CD4-positive, CD25-positive, alpha-beta regulatory T cell (primary cell): ENCODE measurements at regions not wholly inside any gene's neighbourhood (a gene's known extent, or its start where the extent isn't known, plus 50 kb on each side); places are given as distances from the start of the nearest gene placed in this dataset.

Experiments
- ATAC-seq, 2 donors: fragments of 150-1000 bp; cut with Tn5 transposase; one replicate each; pipeline ENCODE4 v1.10.0; 2021; ENCODE audit warnings: low read depth in 2 of 2, moderate number of reproducible peaks in 2 of 2, moderate library complexity in 1 of 2
- DNase-seq, 3 donors: peaks; one replicate each; pipeline versions ENCODE4 v3.0.0 to v3.0.0-alpha.2; 2012 to 2022; ENCODE audit warnings: mixed read lengths in 1 of 3
- H3K27ac ChIP-seq: one replicate; pipeline ENCODE4 v1.7.0; 2013; ENCODE audit warnings: mild to moderate bottlenecking, low read length; ENCODE audit not compliant: insufficient read depth, poor library complexity, severe bottlenecking
- H3K27me3 ChIP-seq: one replicate; pipeline ENCODE4 v1.7.0; 2013; ENCODE audit warnings: low read length; ENCODE audit not compliant: control insufficient read depth, insufficient read depth
- H3K36me3 ChIP-seq: one replicate; pipeline ENCODE4 v1.7.0; 2013; ENCODE audit warnings: mild to moderate bottlenecking, low read length, moderate library complexity; ENCODE audit not compliant: control insufficient read depth, insufficient read depth
- H3K4me1 ChIP-seq: 2 replicates; pipeline ENCODE4 v1.7.0; 2013; ENCODE audit warnings: mild to moderate bottlenecking, low read length; ENCODE audit not compliant: insufficient read depth, control insufficient read depth, poor library complexity, severe bottlenecking
- H3K4me3 ChIP-seq: one replicate; pipeline ENCODE4 v1.7.0; 2013; ENCODE audit warnings: low read depth, mild to moderate bottlenecking, low read length, moderate library complexity
- H3K9me3 ChIP-seq, 2 experiments: 1 replicate in 1 of 2; 2 replicates in 1 of 2; pipeline ENCODE4 v1.7.0; 2013; ENCODE audit warnings: low read length in 2 of 2, mild to moderate bottlenecking in 1 of 2, moderate library complexity in 1 of 2; ENCODE audit not compliant: control insufficient read depth in 2 of 2
- H3K27ac Mint-ChIP-seq, 3 donors: one replicate each; pipeline ENCODE4 v1.8.0; 2020 to 2022; ENCODE audit warnings: mild to moderate bottlenecking in 3 of 3, mixed read lengths in 3 of 3, moderate library complexity in 2 of 3
- H3K27me3 Mint-ChIP-seq: one replicate; pipeline ENCODE4 v1.8.0; 2022; ENCODE audit warnings: mild to moderate bottlenecking, mixed read lengths
- H3K36me3 Mint-ChIP-seq: one replicate; pipeline ENCODE4 v1.8.0; 2020; ENCODE audit warnings: mixed read lengths
- H3K4me1 Mint-ChIP-seq, 4 donors: one replicate each; pipeline ENCODE4 v1.8.0; 2020 to 2022; ENCODE audit warnings: mixed read lengths in 4 of 4, mild to moderate bottlenecking in 1 of 4
- H3K4me3 Mint-ChIP-seq, 4 donors: one replicate each; pipeline ENCODE4 v1.8.0; 2020 to 2022; ENCODE audit warnings: mild to moderate bottlenecking in 4 of 4, mixed read lengths in 4 of 4, moderate library complexity in 3 of 4
- H3K9me3 Mint-ChIP-seq, 7 donors: one replicate each; pipeline ENCODE4 v1.8.0; 2020 to 2022; ENCODE audit warnings: mixed read lengths in 7 of 7, mild to moderate bottlenecking in 3 of 7, moderate library complexity in 2 of 7

GRCh38 chr12:93225094-93225493 is 152.6 kb upstream of the NUDT4 start:
- H3K4me1 ChIP-seq: no peaks in the 10 kb centered on the region
- H3K36me3 ChIP-seq: no peaks in the 10 kb centered on the region
- H3K27ac ChIP-seq: no peak overlapping the region
- no peak for DNase-seq
- H3K9me3 ChIP-seq: no peaks in the 10 kb centered on the region
- ATAC-seq: no peak
- no peak overlapping the region for H3K4me3 ChIP-seq
- H3K27me3 ChIP-seq: no peaks in the 10 kb centered on the region
- Mint-ChIP-seq H3K36me3 (no peaks in the 10 kb centered on the region), H3K9me3 (peaks cover 0 to 10% (median 1%) of the 10 kb centered on the region in 7 donors), H3K4me3 (no peak overlapping the region), H3K27me3 (peaks cover 14% of the 10 kb centered on the region), H3K4me1 (no peaks in the 10 kb centered on the region), H3K27ac (no peak overlapping the region)

- ATAC-seq: no peak
- Histone ChIP-seq H3K27me3 (no peaks in the 10 kb centered on the region), H3K36me3 (no peaks in the 10 kb centered on the region), H3K27ac (no peak overlapping the region), H3K4me1 (no peaks in the 10 kb centered on the region), H3K4me3 (no peak overlapping the region), H3K9me3 (no peaks in the 10 kb centered on the region)
- H3K4me3 Mint-ChIP-seq: no peak overlapping the region
- no peaks in the 10 kb centered on the region for H3K4me1 Mint-ChIP-seq
- H3K36me3 Mint-ChIP-seq: no peaks in the 10 kb centered on the region
- H3K27ac Mint-ChIP-seq: no peak overlapping the region
- DNase-seq: no peak
- peaks cover 14% of the 10 kb centered on the region for H3K27me3 Mint-ChIP-seq
- H3K9me3 Mint-ChIP-seq: peaks cover 0 to 7% (median 1%) of the 10 kb centered on the region in 7 donors
Observed at GRCh38 chr12:93226361-93226760, 151.4 kb upstream of the NUDT4 start.

- Histone ChIP-seq H3K4me3 (no peak overlapping the region), H3K4me1 (no peaks in the 10 kb centered on the region), H3K9me3 (no peaks in the 10 kb centered on the region), H3K27me3 (peaks cover 4% of the 10 kb centered on the region), H3K27ac (no peak overlapping the region), H3K36me3 (no peaks in the 10 kb centered on the region)
- H3K36me3 Mint-ChIP-seq: no peaks in the 10 kb centered on the region
- H3K4me3 Mint-ChIP-seq: no peak overlapping the region
- H3K27ac Mint-ChIP-seq: no peak overlapping the region
- ATAC-seq (no peak), DNase-seq (no peak)
- peaks cover 0 to 3% (median under 1%) of the 10 kb centered on the region in 7 donors for H3K9me3 Mint-ChIP-seq
- H3K4me1 Mint-ChIP-seq: no peaks in the 10 kb centered on the region
- peaks cover 15% of the 10 kb centered on the region for H3K27me3 Mint-ChIP-seq
Observed at GRCh38 chr12:93229494-93230325, 148.0 kb upstream of the NUDT4 start.

- Mint-ChIP-seq H3K27ac (no peak overlapping the region), H3K4me1 (no peaks in the 10 kb centered on the region), H3K27me3 (peaks cover 17% of the 10 kb centered on the region), H3K36me3 (no peaks in the 10 kb centered on the region), H3K4me3 (no peak overlapping the region), H3K9me3 (peaks cover 0 to 4% (median 2%) of the 10 kb centered on the region in 7 donors)
- Histone ChIP-seq H3K4me1 (no peaks in the 10 kb centered on the region), H3K4me3 (no peak overlapping the region), H3K36me3 (no peaks in the 10 kb centered on the region), H3K27me3 (peaks cover 4% of the 10 kb centered on the region), H3K27ac (no peak overlapping the region), H3K9me3 (no peaks in the 10 kb centered on the region)
- no peak for ATAC-seq
- no peak for DNase-seq
Observed at GRCh38 chr12:93230326-93230720, 147.4 kb upstream of the NUDT4 start.

GRCh38 chr12:93231938-93232337 is 145.8 kb upstream of the NUDT4 start:
- Mint-ChIP-seq H3K4me3 (no peak overlapping the region), H3K27me3 (peaks cover 13% of the 10 kb centered on the region), H3K27ac (no peak overlapping the region), H3K9me3 (peaks cover 0 to 4% (median 2%) of the 10 kb centered on the region in 7 donors), H3K4me1 (no peaks in the 10 kb centered on the region), H3K36me3 (no peaks in the 10 kb centered on the region)
- Histone ChIP-seq H3K9me3 (no peaks in the 10 kb centered on the region), H3K4me1 (no peaks in the 10 kb centered on the region), H3K36me3 (no peaks in the 10 kb centered on the region), H3K4me3 (no peak overlapping the region), H3K27ac (no peak overlapping the region), H3K27me3 (peaks cover 4% of the 10 kb centered on the region)
- ATAC-seq: no peak
- no peak for DNase-seq

- DNase-seq: no peak
- H3K27ac Mint-ChIP-seq: no peak overlapping the region
- Histone ChIP-seq H3K9me3 (no peaks in the 10 kb centered on the region), H3K36me3 (no peaks in the 10 kb centered on the region), H3K4me1 (no peaks in the 10 kb centered on the region), H3K27ac (no peak overlapping the region), H3K4me3 (no peak overlapping the region), H3K27me3 (peaks cover 4% of the 10 kb centered on the region)
- H3K9me3 Mint-ChIP-seq: peaks cover 0 to 4% (median 2%) of the 10 kb centered on the region in 7 donors
- peaks cover 4% of the 10 kb centered on the region for H3K27me3 Mint-ChIP-seq
- H3K4me3 Mint-ChIP-seq: no peak overlapping the region
- no peaks in the 10 kb centered on the region for H3K36me3 Mint-ChIP-seq
- no peak for ATAC-seq
- no peaks in the 10 kb centered on the region for H3K4me1 Mint-ChIP-seq
Observed at GRCh38 chr12:93234641-93235040, 143.1 kb upstream of the NUDT4 start.

- peaks cover 4% of the 10 kb centered on the region for H3K27me3 Mint-ChIP-seq
- no peak for ATAC-seq
- H3K9me3 Mint-ChIP-seq: peaks cover 0 to 6% (median 2%) of the 10 kb centered on the region in 7 donors
- H3K27me3 ChIP-seq: peaks cover 4% of the 10 kb centered on the region
- no peak for DNase-seq
- H3K36me3 ChIP-seq: no peaks in the 10 kb centered on the region
- no peaks in the 10 kb centered on the region for H3K4me1 Mint-ChIP-seq
- no peak overlapping the region for H3K4me3 ChIP-seq
- H3K27ac Mint-ChIP-seq: no peak overlapping the region
- H3K4me1 ChIP-seq: no peaks in the 10 kb centered on the region
- H3K27ac ChIP-seq: no peak overlapping the region
- no peaks in the 10 kb centered on the region for H3K9me3 ChIP-seq
- H3K4me3 Mint-ChIP-seq: no peak overlapping the region
- H3K36me3 Mint-ChIP-seq: no peaks in the 10 kb centered on the region
Observed at GRCh38 chr12:93235881-93236280, 141.8 kb upstream of the NUDT4 start.
